ENCODE measurements at regions not wholly inside any gene's neighbourhood (a gene's known extent, or its start where the extent isn't known, plus 50 kb on each side); places are given as distances from the start of the nearest gene placed in this dataset.

- Histone ChIP-seq H3K9ac (no peak overlapping the region), H3K9me2 (ENCODE audit: insufficient read depth) (no peaks in the 10 kb centered on the region), H3K9me3 (ENCODE audit: low read depth) (no peaks in the 10 kb centered on the region), H3F3A (ENCODE audit: insufficient read depth) (no peaks in the 10 kb centered on the region), H3K4me3 (no peak overlapping the region), H2AFZ (no peak overlapping the region), H3K79me2 (ENCODE audit: insufficient read depth) (no peaks in the 10 kb centered on the region), H3K4me2 (ENCODE audit: unreplicated experiment) (no peak overlapping the region), H3K4me1 (ENCODE audit: insufficient read depth) (no peaks in the 10 kb centered on the region), H3K27ac (no peak overlapping the region), H4K20me1 (ENCODE audit: insufficient read depth) (no peaks in the 10 kb centered on the region), H3K27me3 (replicated peaks; ENCODE audit: insufficient read depth) (no peaks in the 10 kb centered on the region), H3K36me3 (ENCODE audit: low read depth) (no peaks in the 10 kb centered on the region)
- in situ Hi-C loops (cut with MboI): no loop called here
- WGBS, 2 experiments (ENCODE audit: low coverage in 1 of 2, low lambda C conversion rate in 2 of 2, missing lambda C conversion rate in 2 of 2): 4 to 21% methylated on average over 1 of the region's 1 CpG
- TF ChIP-seq EZH2 (IDR thresholded peaks at IDR 0.05; ENCODE audit: insufficient read depth, poor library complexity, severe bottlenecking) (no peak), EZH2phosphoT487 (IDR thresholded peaks at IDR 0.05; ENCODE audit: insufficient read depth, low read depth) (no peak)
- no peak for DNase-seq
These were observed 277.7 kb downstream of the TMA16 start for GRCh38 chr4:163772238-163772637.

- Histone ChIP-seq H3K4me3 (no peak overlapping the region), H3K4me2 (ENCODE audit: unreplicated experiment) (no peak overlapping the region)
- in situ Hi-C loops (cut with MboI): no loop called here
These were observed 279.4 kb downstream of the TMA16 start for GRCh38 chr4:163773940-163774339.

DNA sequence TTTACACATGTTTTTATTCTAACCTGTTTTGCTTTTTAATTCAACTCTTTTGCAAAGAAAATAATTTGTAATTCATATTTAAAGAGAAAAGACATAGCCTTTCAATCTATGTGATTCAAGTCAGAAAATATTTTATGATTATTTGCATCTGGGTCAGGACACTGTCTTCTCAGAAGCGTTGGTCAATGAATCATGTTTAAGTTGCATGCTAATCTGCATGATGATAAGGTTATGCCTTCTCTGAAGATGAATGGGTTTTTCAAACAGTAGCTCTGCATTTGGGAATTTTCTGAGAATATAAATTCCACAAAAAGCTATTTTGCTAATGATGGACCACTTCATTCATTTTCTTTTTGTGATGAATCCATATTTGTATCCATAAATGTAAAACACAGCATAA lies 282.5 kb downstream of the TMA16 start:
- Histone ChIP-seq H3F3A (ENCODE audit: insufficient read depth) (no peaks in the 10 kb centered on the region), H2AFZ (no peak overlapping the region), H3K9me2 (ENCODE audit: insufficient read depth) (no peaks in the 10 kb centered on the region), H4K20me1 (ENCODE audit: insufficient read depth) (no peaks in the 10 kb centered on the region), H3K79me2 (ENCODE audit: insufficient read depth) (no peaks in the 10 kb centered on the region), H3K4me3 (no peak overlapping the region), H3K4me2 (ENCODE audit: unreplicated experiment) (no peak overlapping the region), H3K36me3 (ENCODE audit: low read depth) (no peaks in the 10 kb centered on the region), H3K9me3 (ENCODE audit: low read depth) (no peaks in the 10 kb centered on the region), H3K9ac (no peak overlapping the region), H3K27me3 (replicated peaks; ENCODE audit: insufficient read depth) (no peaks in the 10 kb centered on the region), H3K27ac (no peak overlapping the region), H3K4me1 (ENCODE audit: insufficient read depth) (no peaks in the 10 kb centered on the region)
- 11 to 16% methylated on average over 1 of the region's 1 CpG for WGBS, 2 experiments (ENCODE audit: low coverage in 1 of 2, low lambda C conversion rate in 2 of 2, missing lambda C conversion rate in 2 of 2)
- TF ChIP-seq EZH2phosphoT487 (IDR thresholded peaks at IDR 0.05; ENCODE audit: insufficient read depth, low read depth): no peak
- no peak for TF ChIP-seq EZH2 (IDR thresholded peaks at IDR 0.05; ENCODE audit: insufficient read depth, poor library complexity, severe bottlenecking)
- DNase-seq: no peak
- in situ Hi-C loops (cut with MboI): no loop called here

More at GRCh38 chr4:163773940-163774339, 279.4 kb downstream of the TMA16 start:
- Histone ChIP-seq H4K20me1 (ENCODE audit: insufficient read depth) (no peaks in the 10 kb centered on the region), H3K9ac (no peak overlapping the region), H3K36me3 (ENCODE audit: low read depth) (no peaks in the 10 kb centered on the region), H3K4me1 (ENCODE audit: insufficient read depth) (no peaks in the 10 kb centered on the region), H3K27me3 (replicated peaks; ENCODE audit: insufficient read depth) (no peaks in the 10 kb centered on the region), H3K27ac (no peak overlapping the region), H3F3A (ENCODE audit: insufficient read depth) (no peaks in the 10 kb centered on the region), H3K9me3 (ENCODE audit: low read depth) (no peaks in the 10 kb centered on the region), H3K79me2 (ENCODE audit: insufficient read depth) (no peaks in the 10 kb centered on the region), H2AFZ (no peak overlapping the region), H3K9me2 (ENCODE audit: insufficient read depth) (no peaks in the 10 kb centered on the region)
- TF ChIP-seq EZH2phosphoT487 (IDR thresholded peaks at IDR 0.05; ENCODE audit: insufficient read depth, low read depth) (no peak), EZH2 (IDR thresholded peaks at IDR 0.05; ENCODE audit: insufficient read depth, poor library complexity, severe bottlenecking) (no peak)
- DNase-seq: no peak

DNA sequence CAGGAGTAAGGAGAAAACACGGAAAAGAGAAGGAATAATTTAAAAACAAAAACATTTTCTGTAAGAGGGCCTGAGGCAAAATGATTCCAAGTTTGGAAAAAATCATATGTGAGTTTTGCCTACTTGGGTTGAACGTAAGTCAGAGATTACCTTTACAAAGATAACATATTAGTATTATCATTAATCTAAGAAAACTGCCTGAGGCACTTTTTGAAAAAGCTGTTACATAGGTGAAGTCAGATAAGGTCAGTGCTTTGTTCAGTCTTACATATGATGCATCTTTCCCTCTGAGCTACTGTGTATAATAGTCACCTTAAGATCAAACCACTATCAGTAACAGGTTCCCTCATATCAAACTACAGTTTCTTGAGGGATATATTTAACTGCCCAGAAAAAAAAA lies 287.2 kb downstream of the TMA16 start:
- Histone ChIP-seq H3K9ac (no peak overlapping the region), H3K4me3 (no peak overlapping the region), H3K9me2 (ENCODE audit: insufficient read depth) (no peaks in the 10 kb centered on the region), H3K9me3 (ENCODE audit: low read depth) (peaks cover 3% of the 10 kb centered on the region), H4K20me1 (ENCODE audit: insufficient read depth) (no peaks in the 10 kb centered on the region), H3K36me3 (ENCODE audit: low read depth) (no peaks in the 10 kb centered on the region), H3K4me2 (ENCODE audit: unreplicated experiment) (no peak overlapping the region), H3K27me3 (replicated peaks; ENCODE audit: insufficient read depth) (no peaks in the 10 kb centered on the region), H3F3A (ENCODE audit: insufficient read depth) (no peaks in the 10 kb centered on the region), H3K27ac (no peak overlapping the region), H3K79me2 (ENCODE audit: insufficient read depth) (no peaks in the 10 kb centered on the region), H3K4me1 (ENCODE audit: insufficient read depth) (no peaks in the 10 kb centered on the region), H2AFZ (no peak overlapping the region)
- no peak for TF ChIP-seq EZH2 (IDR thresholded peaks at IDR 0.05; ENCODE audit: insufficient read depth, poor library complexity, severe bottlenecking)
- no peak for TF ChIP-seq EZH2phosphoT487 (IDR thresholded peaks at IDR 0.05; ENCODE audit: insufficient read depth, low read depth)
- in situ Hi-C loops (cut with MboI): no loop called here
- DNase-seq: no peak
- WGBS, 2 experiments (ENCODE audit: low coverage in 1 of 2, low lambda C conversion rate in 2 of 2, missing lambda C conversion rate in 2 of 2): 7 to 11% methylated on average over 2 of the region's 2 CpGs

- Histone ChIP-seq H3K4me3 (no peak overlapping the region), H3K4me2 (ENCODE audit: unreplicated experiment) (no peak overlapping the region), H3K79me2 (ENCODE audit: insufficient read depth) (no peaks in the 10 kb centered on the region), H3K36me3 (ENCODE audit: low read depth) (no peaks in the 10 kb centered on the region), H3K4me1 (ENCODE audit: insufficient read depth) (no peaks in the 10 kb centered on the region), H3K27ac (no peak overlapping the region), H3F3A (ENCODE audit: insufficient read depth) (no peaks in the 10 kb centered on the region), H4K20me1 (ENCODE audit: insufficient read depth) (no peaks in the 10 kb centered on the region), H3K27me3 (replicated peaks; ENCODE audit: insufficient read depth) (no peaks in the 10 kb centered on the region), H2AFZ (no peak overlapping the region), H3K9me2 (ENCODE audit: insufficient read depth) (no peaks in the 10 kb centered on the region), H3K9me3 (ENCODE audit: low read depth) (peaks cover 2% of the 10 kb centered on the region), H3K9ac (no peak overlapping the region)
- DNase-seq: no peak
- in situ Hi-C loops (cut with MboI): no loop called here
- WGBS, 2 experiments (ENCODE audit: low coverage in 1 of 2, low lambda C conversion rate in 2 of 2, missing lambda C conversion rate in 2 of 2): 14 to 17% methylated on average over 3 of the region's 3 CpGs
- TF ChIP-seq EZH2phosphoT487 (IDR thresholded peaks at IDR 0.05; ENCODE audit: insufficient read depth, low read depth) (no peak), EZH2 (IDR thresholded peaks at IDR 0.05; ENCODE audit: insufficient read depth, poor library complexity, severe bottlenecking) (no peak)
These were observed 295.7 kb downstream of the TMA16 start for GRCh38 chr4:163790231-163790630.

Measured in GM23248 (cell line).